Smooth muscle cell (in vitro differentiated cells): ENCODE measurements at regions not wholly inside any gene's neighbourhood (a gene's known extent, or its start where the extent isn't known, plus 50 kb on each side); places are given as distances from the start of the nearest gene placed in this dataset.

Source experiments
- DNase-seq: peaks from one replicate; lab custom pipeline; 2025; ENCODE audit not compliant: unreplicated experiment; lab: John Stamatoyannopoulos, UW
- H2AFZ ChIP-seq: fragments of 200-600 bp; sonication (generic); 2 replicates; pipeline ENCODE4 v1.6.0; 2016; ENCODE audit warnings: antibody characterized with exemption, low read depth, mild to moderate bottlenecking
- H3F3A ChIP-seq: fragments of 200-600 bp; sonication (generic); 2 replicates; pipeline ENCODE4 v1.6.0; 2017; ENCODE audit warnings: antibody characterized with exemption, low read depth
- H3K27ac ChIP-seq: fragments of 200-600 bp; sonication (generic); 2 replicates; pipeline ENCODE4 v1.5.1; 2016; ENCODE audit warnings: low read depth, mild to moderate bottlenecking
- H3K27me3 ChIP-seq: fragments of 200-600 bp; sonication (generic); 2 replicates; pipeline ENCODE4 v1.6.1; 2016; ENCODE audit warnings: low read depth, mild to moderate bottlenecking
- H3K36me3 ChIP-seq: fragments of 200-600 bp; sonication (generic); 2 replicates; pipeline ENCODE4 v1.5.1; 2016; ENCODE audit warnings: low read depth
- H3K4me1 ChIP-seq: fragments of 200-600 bp; sonication (generic); 2 replicates; pipeline ENCODE4 v1.5.1; 2016; ENCODE audit warnings: low read depth
- H3K4me2 ChIP-seq: fragments of 200-600 bp; sonication (generic); 2 replicates; pipeline ENCODE4 v1.6.0; 2016; ENCODE audit warnings: mild to moderate bottlenecking
- H3K4me3 ChIP-seq: fragments of 200-600 bp; sonication (generic); 2 replicates; pipeline ENCODE4 v1.5.1; 2016; ENCODE audit warnings: mild to moderate bottlenecking
- H3K79me2 ChIP-seq: fragments of 200-600 bp; sonication (generic); 2 replicates; pipeline ENCODE4 v1.6.0; 2016; ENCODE audit warnings: low read depth, mild to moderate bottlenecking
- H3K9ac ChIP-seq: fragments of 200-600 bp; sonication (generic); 2 replicates; pipeline ENCODE4 v1.6.0; 2016; ENCODE audit warnings: low read depth
- H3K9me3 ChIP-seq: fragments of 200-600 bp; sonication (generic); replicated peaks from 2 replicates; pipeline ENCODE4 v1.5.1; 2016; ENCODE audit warnings: low read depth
- H4K20me1 ChIP-seq: fragments of 200-600 bp; sonication (generic); 2 replicates; pipeline ENCODE4 v1.6.0; 2016; ENCODE audit warnings: low read depth
- CTCF ChIP-seq: fragments of 200-600 bp; sonication (generic); IDR thresholded peaks from 2 replicates; pipeline ENCODE4 v1.5.1; 2017; ENCODE audit warnings: borderline replicate concordance, mild to moderate bottlenecking, antibody characterized with exemption; ENCODE audit not compliant: insufficient read depth, poor library complexity, severe bottlenecking
- WGBS: methylation state at CpG from one replicate; pipeline ENCODE4 v1.1.7; 2016; ENCODE audit warnings: low lambda C conversion rate; 5-methylcytosine and 5-hydroxymethylcytosine counted together

- H3K4me2 ChIP-seq = no peak overlapping the region
- H3K9me3 ChIP-seq = no peaks in the 10 kb centered on the region
- no peaks in the 10 kb centered on the region for H3K27me3 ChIP-seq
- H4K20me1 ChIP-seq = no peaks in the 10 kb centered on the region
- WGBS = 72% methylated on average over 2 of the region's 2 CpGs
- H3F3A ChIP-seq = no peaks in the 10 kb centered on the region
- H3K4me3 ChIP-seq = no peak overlapping the region
- H3K9ac ChIP-seq = no peak overlapping the region
- H2AFZ ChIP-seq = no peak overlapping the region
- peaks cover 3% of the 10 kb centered on the region for H3K4me1 ChIP-seq
- H3K36me3 ChIP-seq = no peaks in the 10 kb centered on the region
- no peak for TF ChIP-seq CTCF
- no peaks in the 10 kb centered on the region for H3K79me2 ChIP-seq
- DNase-seq = no peak
- H3K27ac ChIP-seq = no peak overlapping the region
These were observed 86.8 kb downstream of the ADCYAP1 start for GRCh38 chr18:991441-991840.

DNA sequence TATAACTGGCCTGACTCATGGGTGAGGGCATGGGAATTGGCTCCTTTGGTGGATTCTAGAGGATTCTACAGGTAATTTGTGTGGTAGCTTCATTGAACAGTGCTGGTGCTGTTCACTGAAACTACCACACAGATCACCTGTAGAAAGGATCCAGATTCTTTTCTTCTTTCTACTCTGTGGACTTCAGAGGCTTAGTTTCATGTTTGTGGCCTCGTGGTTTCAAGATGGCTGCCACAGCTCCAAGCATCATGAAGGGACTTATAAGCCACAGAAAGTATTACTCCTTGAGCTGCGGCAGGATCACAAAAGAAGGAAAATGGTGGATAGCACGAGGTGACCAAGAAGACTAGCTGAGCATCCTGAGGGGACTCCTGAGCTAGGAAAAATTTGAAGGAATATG lies 88.9 kb downstream of the ADCYAP1 start:
- H3K79me2 ChIP-seq = no peaks in the 10 kb centered on the region
- no peaks in the 10 kb centered on the region for H3K27me3 ChIP-seq
- WGBS = 88% methylated on average over 3 of the region's 3 CpGs

DNA sequence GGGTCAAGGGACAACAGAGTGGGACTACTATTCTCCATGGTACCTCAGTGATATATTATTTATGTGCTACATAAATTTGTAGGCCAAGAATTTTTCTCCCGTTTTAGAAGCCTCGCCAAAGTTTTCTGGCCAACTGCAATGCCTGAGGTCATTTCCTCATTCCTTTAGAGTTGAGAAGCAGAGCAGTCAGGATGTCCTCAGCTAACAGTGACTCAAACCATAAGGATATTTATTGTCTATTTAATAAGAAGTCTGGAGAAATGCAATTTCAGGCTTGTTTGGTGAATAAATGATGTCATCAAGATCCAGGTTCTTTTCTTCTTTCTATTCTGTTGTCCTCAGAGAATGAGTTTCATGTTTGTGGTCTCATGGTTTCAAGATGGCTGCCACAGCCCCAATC lies 91.0 kb downstream of the ADCYAP1 start:
- Histone ChIP-seq H3K79me2 (no peaks in the 10 kb centered on the region), H3K4me2 (no peak overlapping the region), H2AFZ (no peak overlapping the region), H3K9me3 (no peaks in the 10 kb centered on the region), H3K27ac (no peak overlapping the region), H4K20me1 (no peaks in the 10 kb centered on the region), H3K9ac (no peak overlapping the region), H3K4me3 (no peak overlapping the region), H3K4me1 (peaks cover 14% of the 10 kb centered on the region), H3K27me3 (no peaks in the 10 kb centered on the region), H3F3A (no peaks in the 10 kb centered on the region), H3K36me3 (no peaks in the 10 kb centered on the region)
- WGBS = 85% methylated on average over 2 of the region's 2 CpGs
- no peak for DNase-seq
- TF ChIP-seq CTCF = no peak

More for the DNA sequence above, 88.9 kb downstream of the ADCYAP1 start:
- Histone ChIP-seq H3K36me3 (no peaks in the 10 kb centered on the region), H3K4me3 (no peak overlapping the region), H3K9ac (no peak overlapping the region), H3K4me1 (peaks cover 2% of the 10 kb centered on the region), H3K27ac (no peak overlapping the region), H3K9me3 (no peaks in the 10 kb centered on the region), H2AFZ (no peak overlapping the region), H3K4me2 (no peak overlapping the region), H3F3A (no peaks in the 10 kb centered on the region), H4K20me1 (no peaks in the 10 kb centered on the region)
- no peak for DNase-seq
- no peak for TF ChIP-seq CTCF

GRCh38 chr18:997499-997898 lies 92.8 kb downstream of the ADCYAP1 start:
- Histone ChIP-seq H3K4me1 (peaks cover 18% of the 10 kb centered on the region), H3K27me3 (no peaks in the 10 kb centered on the region), H2AFZ (no peak overlapping the region), H3K4me3 (no peak overlapping the region), H3K27ac (no peak overlapping the region), H3K4me2 (no peak overlapping the region), H4K20me1 (no peaks in the 10 kb centered on the region), H3K79me2 (no peaks in the 10 kb centered on the region), H3K9ac (no peak overlapping the region), H3K36me3 (no peaks in the 10 kb centered on the region), H3F3A (no peaks in the 10 kb centered on the region), H3K9me3 (no peaks in the 10 kb centered on the region)
- TF ChIP-seq CTCF = no peak
- 100% methylated on average over 1 of the region's 1 CpG for WGBS
- DNase-seq = no peak
